Stimulated activated effector memory CD8-positive, alpha-beta T cell treated with anti-CD3 and anti-CD28 coated beads, Interleukin-12 subunit alpha, Interleukin-12 subunit beta, amount 100 ng/mL, for 72 hours (primary cell): ENCODE measurements at regions not wholly inside any gene's neighbourhood (a gene's known extent, or its start where the extent isn't known, plus 50 kb on each side); places are given as distances from the start of the nearest gene placed in this dataset.
"Not testable (repeated sequence)": the region's sequence is repeated elsewhere in the genome, so short reads cannot be mapped to it uniquely, and the experiment has no call there.

Experiments
- ATAC-seq: fragments of 150-1000 bp; cut with Tn5 transposase; 2 replicates; pipeline ENCODE4 v1.10.0; 2021
- DNase-seq, 2 donors: peaks; one replicate each; pipeline ENCODE4 v3.0.0; 2021 to 2022; ENCODE audit warnings: low spot score in 2 of 2
- H3K27ac Mint-ChIP-seq: one replicate; pipeline ENCODE4 v1.8.0; 2022; ENCODE audit warnings: mild to moderate bottlenecking, mixed read lengths
- H3K36me3 Mint-ChIP-seq: one replicate; pipeline ENCODE4 v1.8.0; 2022; ENCODE audit warnings: mild to moderate bottlenecking, mixed read lengths
- H3K4me1 Mint-ChIP-seq: one replicate; pipeline ENCODE4 v1.8.0; 2022; ENCODE audit warnings: mixed read lengths
- H3K4me3 Mint-ChIP-seq: one replicate; pipeline ENCODE4 v1.8.0; 2022; ENCODE audit warnings: mild to moderate bottlenecking, mixed read lengths
- H3K9me3 Mint-ChIP-seq: one replicate; pipeline ENCODE4 v1.8.0; 2022; ENCODE audit warnings: mixed read lengths

DNA sequence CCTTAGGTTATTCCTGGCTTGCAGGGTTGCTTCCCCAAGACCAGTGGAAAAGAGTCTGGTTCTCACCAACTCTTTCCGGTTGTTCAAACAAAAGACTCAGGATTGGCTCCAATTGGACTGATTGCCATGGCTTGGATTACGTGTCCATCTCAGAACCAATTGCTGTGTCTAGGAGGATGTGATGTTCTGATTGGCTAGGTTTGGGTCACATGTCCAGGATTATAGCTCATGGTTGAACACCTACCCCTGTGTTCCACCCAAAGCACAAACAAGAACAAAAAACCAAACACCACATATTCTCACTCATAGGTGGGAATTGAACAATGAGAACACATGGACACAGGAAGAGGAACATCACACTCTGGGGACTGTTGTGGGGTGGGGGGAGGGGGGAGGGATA is 116.0 kb downstream of the C12orf75 start:
- not testable (repeated sequence) for H3K4me1 Mint-ChIP-seq, DNase-seq, H3K4me3 Mint-ChIP-seq, H3K27ac Mint-ChIP-seq, ATAC-seq, H3K9me3 Mint-ChIP-seq, H3K36me3 Mint-ChIP-seq

DNA sequence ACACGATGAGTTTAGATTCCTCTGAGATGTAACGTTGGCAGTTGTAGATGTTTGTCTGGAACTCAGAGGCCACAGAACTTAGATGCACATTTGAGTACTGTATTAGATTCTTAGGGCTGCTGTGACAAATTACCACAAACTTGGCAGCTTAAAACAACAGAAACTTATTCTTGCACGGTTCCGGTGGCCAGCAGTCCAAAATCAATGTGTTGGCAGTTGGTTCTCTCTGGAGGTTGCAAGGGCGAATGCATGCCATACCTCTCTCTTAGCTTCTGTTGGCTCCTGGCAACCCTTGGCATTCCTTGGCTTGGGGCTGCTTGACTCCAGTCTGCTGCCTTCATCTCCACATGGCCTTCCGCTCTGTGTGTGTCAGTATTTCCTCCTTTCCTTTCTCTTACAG is 118.9 kb downstream of the C12orf75 start:
- H3K9me3 Mint-ChIP-seq = no peaks in the 10 kb centered on the region
- no peaks in the 10 kb centered on the region for H3K36me3 Mint-ChIP-seq
- H3K4me3 Mint-ChIP-seq = no peak overlapping the region
- no peak overlapping the region for H3K27ac Mint-ChIP-seq
- no peaks in the 10 kb centered on the region for H3K4me1 Mint-ChIP-seq
- ATAC-seq = no peak
- no peak for DNase-seq

DNA sequence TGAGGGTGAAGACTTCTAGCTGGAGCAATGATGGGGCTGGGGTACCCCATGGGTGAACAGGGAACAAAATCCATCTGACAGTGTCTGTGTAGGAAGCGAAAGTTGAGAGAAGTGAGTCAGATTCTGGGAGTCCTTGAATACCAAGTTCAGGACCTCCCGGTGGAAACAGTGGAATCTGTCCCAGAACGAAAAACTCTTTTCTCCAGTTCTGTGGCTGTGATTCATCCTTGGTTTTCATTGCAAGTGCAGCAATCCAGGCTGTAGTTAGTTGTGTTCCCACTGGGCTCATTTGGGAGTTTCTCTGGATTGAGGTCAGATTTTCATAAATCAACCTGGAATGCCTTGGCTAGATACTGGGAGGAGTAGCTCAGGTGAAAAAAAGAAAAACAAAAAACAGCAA is 120.7 kb downstream of the C12orf75 start:
- Mint-ChIP-seq H3K4me1 (no peaks in the 10 kb centered on the region), H3K4me3 (no peak overlapping the region), H3K27ac (no peak overlapping the region), H3K9me3 (no peaks in the 10 kb centered on the region), H3K36me3 (no peaks in the 10 kb centered on the region)
- DNase-seq = no peak
- no peak for ATAC-seq

DNA sequence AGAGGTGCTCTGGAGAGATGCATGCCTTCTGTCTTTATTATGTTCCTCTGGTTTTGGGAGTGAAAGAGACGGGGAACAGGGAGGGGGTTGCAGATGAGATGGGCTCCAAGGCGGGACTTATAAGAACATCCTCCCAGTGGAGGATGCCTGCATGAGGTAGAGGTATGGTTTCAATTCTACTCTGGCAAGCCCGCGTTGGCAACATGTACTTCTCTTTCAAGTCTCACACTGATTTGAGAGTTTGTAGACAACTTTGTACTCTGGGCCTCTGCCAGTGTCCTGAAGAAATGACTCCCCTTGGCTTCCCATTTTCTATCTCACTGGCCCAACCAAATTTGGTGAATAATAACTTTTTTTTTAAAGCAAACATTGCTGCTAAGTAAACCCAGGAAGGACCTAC is 121.3 kb downstream of the C12orf75 start:
- no peak overlapping the region for H3K4me3 Mint-ChIP-seq
- ATAC-seq (no peak), DNase-seq (no peak)
- no peaks in the 10 kb centered on the region for H3K4me1 Mint-ChIP-seq
- no peak overlapping the region for H3K27ac Mint-ChIP-seq
- H3K36me3 Mint-ChIP-seq = no peaks in the 10 kb centered on the region
- H3K9me3 Mint-ChIP-seq = no peaks in the 10 kb centered on the region

DNA sequence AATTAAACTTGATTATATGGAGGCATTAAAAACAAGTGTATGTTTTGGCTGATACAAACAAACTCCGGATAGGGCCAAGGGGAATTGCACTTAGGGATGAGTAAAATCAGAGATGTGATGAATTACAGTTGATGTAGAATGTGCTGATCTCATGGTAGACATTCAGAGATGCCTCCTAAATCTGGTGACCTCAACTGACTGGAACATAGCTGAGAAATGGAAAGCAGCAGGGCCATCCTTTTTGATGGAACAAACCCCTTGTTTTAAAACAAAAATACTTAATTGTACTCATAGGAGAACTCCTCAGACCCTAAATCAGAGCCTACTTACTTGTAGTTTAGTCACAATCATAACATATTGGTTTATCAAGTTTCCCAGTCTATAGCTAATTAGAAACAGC is 122.8 kb downstream of the C12orf75 start:
- no peaks in the 10 kb centered on the region for H3K9me3 Mint-ChIP-seq
- H3K27ac Mint-ChIP-seq = no peak overlapping the region
- no peak for DNase-seq
- no peak for ATAC-seq
- H3K4me1 Mint-ChIP-seq = no peaks in the 10 kb centered on the region
- H3K36me3 Mint-ChIP-seq = no peaks in the 10 kb centered on the region
- H3K4me3 Mint-ChIP-seq = no peak overlapping the region

DNA sequence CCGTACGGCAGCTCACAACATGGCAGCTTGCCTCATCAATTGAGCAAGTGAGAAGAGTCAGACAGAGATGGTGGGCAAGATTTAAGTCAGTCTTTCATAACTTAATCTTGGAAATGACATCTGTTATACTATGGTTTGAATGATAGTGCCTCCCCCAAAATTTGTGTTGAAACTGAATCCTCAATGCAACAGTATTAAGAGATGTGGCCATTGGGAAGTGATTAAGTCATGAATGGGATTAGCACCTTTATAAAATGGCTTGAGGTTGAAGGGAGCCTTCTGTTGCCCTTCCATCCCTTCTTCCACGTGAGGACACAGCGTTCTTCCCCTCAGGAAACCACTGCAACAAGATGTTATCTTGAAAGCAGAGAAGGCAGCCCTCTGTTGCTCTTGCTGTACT is 124.2 kb downstream of the C12orf75 start:
- H3K4me1 Mint-ChIP-seq = no peaks in the 10 kb centered on the region
- H3K36me3 Mint-ChIP-seq = no peaks in the 10 kb centered on the region
- no peak overlapping the region for H3K4me3 Mint-ChIP-seq
- no peaks in the 10 kb centered on the region for H3K9me3 Mint-ChIP-seq
- no peak overlapping the region for H3K27ac Mint-ChIP-seq
- DNase-seq (no peak), ATAC-seq (no peak)

DNA sequence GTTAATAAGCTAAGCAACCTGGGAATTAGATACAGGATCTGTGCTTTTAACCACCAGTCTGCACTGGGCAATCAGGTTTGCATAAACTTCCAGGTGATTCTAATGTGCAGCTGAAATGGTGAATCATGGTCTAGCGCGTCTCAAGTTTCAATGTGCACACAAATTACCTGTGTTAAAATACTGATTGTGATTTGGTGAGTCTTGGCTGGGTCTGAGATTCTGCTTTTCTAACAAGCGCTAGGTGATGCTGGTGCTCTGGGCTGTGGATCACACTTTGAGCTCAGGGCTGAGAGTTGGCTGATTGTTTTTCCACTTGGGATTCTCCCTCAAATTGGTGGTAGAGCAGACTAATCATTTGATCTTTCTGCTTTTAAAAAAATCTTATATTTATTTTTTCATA is 124.8 kb downstream of the C12orf75 start:
- no peaks in the 10 kb centered on the region for H3K4me1 Mint-ChIP-seq
- DNase-seq = no peak
- H3K36me3 Mint-ChIP-seq = no peaks in the 10 kb centered on the region
- no peak for ATAC-seq
- no peak overlapping the region for H3K27ac Mint-ChIP-seq
- no peak overlapping the region for H3K4me3 Mint-ChIP-seq
- no peaks in the 10 kb centered on the region for H3K9me3 Mint-ChIP-seq

DNA sequence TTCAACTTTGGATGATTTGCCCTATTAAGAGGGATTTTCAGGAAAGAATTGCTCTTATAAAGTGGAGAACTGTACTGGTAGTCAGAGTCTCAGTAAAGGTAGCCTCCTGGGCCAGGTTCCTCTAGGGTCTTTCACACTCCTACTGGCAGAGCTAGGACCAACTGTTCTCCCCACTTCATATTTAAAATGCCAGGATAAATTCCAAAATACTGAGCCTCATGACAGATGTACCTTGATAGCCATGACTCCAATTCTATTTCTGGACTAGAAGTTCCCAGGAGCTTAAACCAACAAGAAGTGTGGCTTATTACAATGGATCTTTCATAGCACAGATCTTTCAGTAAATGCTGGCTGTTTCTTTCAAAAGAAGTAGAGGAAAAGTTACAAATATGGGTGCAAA is 126.5 kb downstream of the C12orf75 start:
- Mint-ChIP-seq H3K36me3 (no peaks in the 10 kb centered on the region), H3K9me3 (no peaks in the 10 kb centered on the region), H3K4me3 (no peak overlapping the region), H3K4me1 (no peaks in the 10 kb centered on the region), H3K27ac (no peak overlapping the region)
- DNase-seq (no peak), ATAC-seq (no peak)

DNA sequence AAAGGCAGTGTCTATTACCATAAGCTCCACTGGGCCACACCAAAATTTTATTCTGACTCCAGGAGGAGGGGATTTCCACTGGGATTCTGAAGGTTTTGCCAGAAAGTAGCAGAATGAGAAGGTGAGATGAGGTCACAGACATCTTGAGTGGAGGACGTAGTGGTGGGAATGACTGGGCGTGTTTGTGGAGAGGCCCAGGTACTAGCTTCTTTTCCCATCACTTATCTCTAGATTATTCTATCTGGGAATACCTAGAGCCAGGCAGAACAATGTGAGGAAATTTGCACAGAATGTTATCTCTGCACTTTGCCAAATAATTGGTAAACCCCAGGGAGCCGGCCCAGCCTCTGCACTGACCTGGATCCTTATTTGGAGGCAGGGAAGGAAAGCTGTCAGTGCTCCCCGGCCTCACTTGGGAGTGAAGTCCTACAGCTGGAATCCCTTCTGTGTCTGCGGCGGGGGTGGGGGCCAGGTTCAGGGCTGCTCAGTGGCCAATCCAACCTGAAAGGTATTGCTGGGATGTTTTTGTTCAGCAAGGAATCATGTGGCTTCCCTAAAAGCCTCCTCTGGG is 129.4 kb downstream of the C12orf75 start:
- no peak for ATAC-seq
- no peak overlapping the region for H3K4me3 Mint-ChIP-seq
- no peaks in the 10 kb centered on the region for H3K4me1 Mint-ChIP-seq
- H3K27ac Mint-ChIP-seq = no peak overlapping the region
- no peaks in the 10 kb centered on the region for H3K9me3 Mint-ChIP-seq
- no peaks in the 10 kb centered on the region for H3K36me3 Mint-ChIP-seq
- no peak for DNase-seq

DNA sequence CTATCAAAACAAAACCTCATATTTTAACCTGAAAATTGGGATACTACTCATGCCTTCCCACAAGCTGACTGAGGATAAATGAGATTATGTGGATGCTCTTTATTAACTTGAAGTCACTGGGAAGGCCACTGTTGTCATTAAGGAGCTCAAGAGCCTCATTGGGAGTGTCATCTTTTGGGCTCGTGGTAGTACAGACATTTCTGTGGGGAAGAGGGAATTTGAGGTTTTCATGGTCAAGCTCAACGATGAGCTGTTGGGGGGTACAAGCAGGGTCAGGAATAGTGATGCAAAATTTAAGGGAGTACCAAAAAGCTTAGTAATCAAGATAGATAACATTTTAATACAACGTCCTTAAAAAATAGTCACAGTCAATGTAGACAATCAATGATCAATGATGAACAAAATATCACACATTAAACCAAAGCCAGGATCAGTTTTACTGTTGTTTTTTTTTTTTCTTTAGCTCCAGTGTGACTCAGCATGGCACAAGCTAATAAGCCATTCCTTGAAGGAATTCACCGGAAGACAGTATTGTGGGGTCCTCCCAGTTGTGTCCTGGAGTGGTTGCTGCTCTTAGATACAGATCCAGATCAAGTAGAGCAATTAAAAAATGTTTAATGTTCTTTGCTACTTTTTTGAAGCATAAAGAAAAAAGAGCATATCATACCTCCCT is 130.9 kb downstream of the C12orf75 start:
- H3K9me3 Mint-ChIP-seq = no peaks in the 10 kb centered on the region
- no peak for ATAC-seq
- no peak overlapping the region for H3K4me3 Mint-ChIP-seq
- DNase-seq = no peak
- no peaks in the 10 kb centered on the region for H3K36me3 Mint-ChIP-seq
- no peaks in the 10 kb centered on the region for H3K4me1 Mint-ChIP-seq
- no peak overlapping the region for H3K27ac Mint-ChIP-seq

DNA sequence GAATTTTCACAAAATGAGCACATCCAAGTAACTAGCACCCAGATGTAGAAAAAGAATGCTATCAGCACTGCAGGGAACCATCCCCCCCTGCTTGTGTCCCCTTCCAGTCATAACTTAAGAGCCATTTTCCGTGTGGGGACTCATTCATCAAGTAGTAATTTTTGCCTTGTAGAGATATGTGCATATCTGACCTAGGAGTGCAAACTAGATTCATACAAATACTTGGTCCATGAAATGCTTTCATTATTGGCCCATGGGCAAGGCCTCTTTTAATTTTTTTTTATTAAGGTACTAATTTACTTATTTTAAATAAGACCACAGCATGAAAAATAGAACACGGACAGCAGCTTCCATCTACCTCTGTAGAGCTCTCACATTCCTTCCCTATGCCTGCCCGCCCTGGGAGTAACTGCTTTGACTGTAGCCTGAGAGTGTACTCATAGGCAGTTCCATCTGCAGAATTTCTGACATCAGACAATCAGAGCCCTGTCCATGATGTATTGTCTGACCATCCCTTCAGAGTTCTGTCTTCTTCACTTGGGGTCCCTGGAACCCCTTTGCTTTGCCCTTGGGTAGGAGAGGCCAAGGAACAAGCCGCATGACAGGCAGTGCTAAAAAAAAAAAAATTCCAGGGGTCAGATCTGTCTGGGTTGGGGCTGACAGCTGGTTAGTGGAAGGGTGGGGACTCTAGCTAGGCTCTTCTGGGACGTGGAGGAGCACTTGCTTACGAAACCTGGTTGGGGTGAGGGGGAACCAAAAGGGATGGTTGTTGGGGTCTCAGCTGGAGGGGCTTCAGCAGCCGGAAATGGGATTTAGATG is 131.7 kb downstream of the C12orf75 start:
- Mint-ChIP-seq H3K9me3 (no peaks in the 10 kb centered on the region), H3K36me3 (no peaks in the 10 kb centered on the region), H3K4me1 (no peaks in the 10 kb centered on the region), H3K4me3 (no peak overlapping the region), H3K27ac (no peak overlapping the region)
- ATAC-seq (no peak), DNase-seq (no peak)

DNA sequence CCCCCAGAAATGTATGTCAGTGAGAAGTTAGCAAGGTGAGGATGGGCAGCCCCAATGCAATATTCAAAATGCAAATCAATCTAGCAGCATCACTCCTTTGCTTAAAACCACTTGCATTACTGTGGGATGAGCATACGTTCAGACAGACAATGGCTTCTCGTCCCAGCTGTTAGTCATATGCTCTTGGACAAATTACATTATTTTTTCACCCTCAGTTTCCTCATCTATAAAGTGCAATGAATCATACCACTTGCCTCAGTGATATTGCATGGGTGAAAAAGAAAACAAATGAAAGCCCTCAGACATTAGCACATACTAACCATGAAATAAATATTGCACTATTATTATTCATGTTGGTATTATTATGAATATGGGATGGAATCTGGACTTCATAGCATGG is 132.3 kb downstream of the C12orf75 start:
- Mint-ChIP-seq H3K4me3 (no peak overlapping the region), H3K4me1 (no peaks in the 10 kb centered on the region), H3K36me3 (no peaks in the 10 kb centered on the region), H3K27ac (no peak overlapping the region), H3K9me3 (no peaks in the 10 kb centered on the region)
- ATAC-seq (no peak), DNase-seq (no peak)

DNA sequence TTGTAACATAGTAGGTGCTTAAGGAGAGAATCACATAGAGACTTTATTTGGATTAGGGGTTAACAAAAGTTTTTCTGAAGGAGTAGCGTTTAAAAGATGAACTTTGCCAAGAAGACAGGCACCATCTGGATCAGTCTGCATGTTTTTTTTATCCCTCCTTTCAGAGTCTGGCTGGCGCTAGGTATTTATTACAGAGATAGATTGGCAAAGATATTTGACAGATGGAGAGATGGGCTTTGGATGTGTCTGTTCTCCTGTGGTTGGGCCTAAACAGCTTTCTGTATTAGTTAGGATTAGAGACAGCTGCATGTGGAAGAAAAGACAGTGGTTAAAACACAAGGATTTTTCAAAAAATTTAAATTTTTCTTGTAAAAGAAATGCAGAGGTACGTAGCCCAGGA is 133.9 kb downstream of the C12orf75 start:
- Mint-ChIP-seq H3K9me3 (no peaks in the 10 kb centered on the region), H3K27ac (no peak overlapping the region), H3K36me3 (no peaks in the 10 kb centered on the region), H3K4me3 (no peak overlapping the region), H3K4me1 (no peaks in the 10 kb centered on the region)
- DNase-seq (no peak), ATAC-seq (no peak)

DNA sequence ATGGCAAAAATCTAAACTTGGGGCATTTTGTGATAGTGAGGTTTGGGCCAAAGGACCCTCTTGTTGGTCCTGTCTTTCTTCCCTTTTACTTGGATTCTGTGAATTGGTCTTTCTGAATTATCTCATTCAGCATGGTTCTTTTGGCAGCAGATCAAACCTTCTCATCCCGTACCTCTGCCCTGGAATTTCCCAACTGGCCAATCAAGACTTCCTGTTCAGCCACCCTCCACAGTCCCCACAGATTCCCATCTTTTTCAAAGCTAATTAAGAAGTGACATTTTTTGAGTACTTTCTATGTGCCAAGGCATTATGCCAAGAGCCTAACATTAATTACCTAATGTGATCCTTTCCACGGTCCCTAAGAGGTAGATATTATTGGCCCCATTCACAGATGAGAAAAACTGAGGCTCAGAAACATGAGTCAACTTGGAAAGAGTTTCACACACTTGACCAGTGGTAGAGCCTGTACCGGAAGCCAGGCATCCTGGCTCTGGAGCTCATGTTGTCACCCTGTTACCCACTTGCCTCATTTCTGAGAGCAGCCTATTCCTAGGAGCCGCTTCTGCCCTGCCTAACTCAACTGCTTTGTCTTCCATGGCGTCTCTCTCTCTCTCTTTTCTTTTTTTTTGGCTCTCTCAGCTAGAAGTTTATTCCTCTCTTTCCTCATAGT is 135.9 kb downstream of the C12orf75 start:
- Mint-ChIP-seq H3K9me3 (no peaks in the 10 kb centered on the region), H3K36me3 (no peaks in the 10 kb centered on the region), H3K27ac (no peak overlapping the region), H3K4me3 (no peak overlapping the region), H3K4me1 (no peaks in the 10 kb centered on the region)
- ATAC-seq (no peak), DNase-seq (no peak)

DNA sequence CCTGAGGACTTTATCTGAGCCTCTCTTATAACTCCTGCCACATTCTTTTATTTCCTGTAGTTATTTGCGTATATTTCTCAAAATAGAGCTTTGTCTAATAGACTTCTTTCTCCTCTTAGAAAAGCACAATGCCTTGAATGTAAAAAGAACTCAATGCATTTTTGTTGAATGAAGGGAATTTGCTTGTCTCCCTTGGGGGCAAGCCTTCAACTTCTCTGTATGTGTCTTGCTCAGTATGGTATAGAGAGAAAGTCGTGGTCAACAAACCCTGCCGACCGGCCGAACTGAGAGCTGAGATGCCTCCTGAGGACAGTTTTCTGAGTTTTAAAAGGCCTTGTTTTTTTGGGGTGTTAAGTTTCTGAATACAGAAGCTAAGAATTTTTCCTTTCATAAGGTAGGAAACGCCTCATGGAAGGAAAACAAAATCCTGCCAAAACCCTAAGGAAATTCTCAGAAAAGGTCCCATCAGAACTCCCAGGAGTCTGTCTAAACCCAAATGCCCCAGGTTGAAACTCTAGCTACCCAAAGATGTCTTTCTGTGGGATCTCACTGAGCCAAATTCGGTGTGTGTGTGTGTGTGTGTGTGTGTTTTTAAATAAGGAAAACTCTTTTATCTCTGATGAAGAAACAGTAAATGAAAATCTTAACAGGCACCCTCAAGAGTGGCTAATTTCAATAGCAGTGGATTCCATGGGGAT is 136.6 kb downstream of the C12orf75 start:
- Mint-ChIP-seq H3K27ac (no peak overlapping the region), H3K4me1 (no peaks in the 10 kb centered on the region), H3K36me3 (no peaks in the 10 kb centered on the region), H3K9me3 (no peaks in the 10 kb centered on the region), H3K4me3 (no peak overlapping the region)
- DNase-seq (no peak), ATAC-seq (no peak)
